ENCODE measurements at regions not wholly inside any gene's neighbourhood (a gene's known extent, or its start where the extent isn't known, plus 50 kb on each side); places are given as distances from the start of the nearest gene placed in this dataset.

DNA sequence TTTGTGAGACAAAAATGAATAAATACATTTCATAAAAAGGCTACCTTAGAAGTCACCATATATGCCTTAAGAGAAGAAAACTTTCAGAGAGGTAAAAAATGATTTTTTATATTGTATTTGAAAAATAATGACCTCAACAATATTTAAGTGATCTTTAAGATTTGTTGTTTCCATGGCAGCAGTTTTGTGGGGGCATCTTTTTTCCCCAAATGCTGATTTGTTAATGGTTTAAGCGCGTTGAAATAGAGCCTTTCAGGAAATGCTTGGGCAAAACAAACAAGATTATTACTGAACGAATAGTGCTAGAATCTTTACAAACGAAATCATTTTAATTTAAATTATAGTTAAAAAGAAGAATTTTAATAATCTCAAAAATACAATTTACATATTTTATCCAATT, 103.1 kb upstream of the MYO16 start:
- no peak for TF ChIP-seq CTCF (IDR thresholded peaks at IDR 0.05; ENCODE audit: poor library complexity)
- TF ChIP-seq EZH2 (IDR thresholded peaks at IDR 0.05; ENCODE audit: borderline replicate concordance): no peak
